CD4-positive, alpha-beta T cell (primary cell): ENCODE measurements at regions not wholly inside any gene's neighbourhood (a gene's known extent, or its start where the extent isn't known, plus 50 kb on each side); places are given as distances from the start of the nearest gene placed in this dataset.

ENCODE experiments used
- ATAC-seq: fragments of 200-7000 bp; cut with Tn5 transposase; one replicate; pipeline ENCODE4 v1.10.0; 2022; ENCODE audit warnings: mild to moderate bottlenecking; ENCODE audit not compliant: poor library complexity
- CTCF ChIA-PET: fragments of 350-600 bp; sonication (Branson Sonifier 250); formaldehyde crosslinking; loops from one replicate; lab custom pipeline; 2021; ENCODE audit warnings: antibody characterized with exemption, inconsistent platforms; lab: Charles Lee
- POLR2A ChIA-PET: fragments of 350-600 bp; sonication (Branson Sonifier 250); formaldehyde crosslinking; loops from one replicate; lab custom pipeline; 2021; ENCODE audit warnings: antibody characterized with exemption, inconsistent platforms; lab: Charles Lee
- DNase-seq, 14 experiments: peaks; one replicate each; pipeline ENCODE4 v3.0.0-alpha.2; 2013 to 2020; ENCODE audit warnings: mixed read lengths in 2 of 14
- H3K27ac ChIP-seq, 2 donors: one replicate each; pipeline versions ENCODE4 v1.5.1 to v1.7.0; 2013; ENCODE audit warnings: low read length in 2 of 2, low read depth in 1 of 2, mild to moderate bottlenecking in 1 of 2
- H3K27me3 ChIP-seq, 2 experiments: 1 replicate in 1 of 2; 2 replicates in 1 of 2; pipeline versions ENCODE4 v1.6.1 to v1.7.0; 2013; ENCODE audit warnings: low read length in 2 of 2, control low read depth in 1 of 2, mild to moderate bottlenecking in 1 of 2, moderate library complexity in 1 of 2; ENCODE audit not compliant: insufficient read depth in 2 of 2, control insufficient read depth in 1 of 2
- H3K36me3 ChIP-seq: one replicate; pipeline ENCODE4 v1.6.1; 2013; ENCODE audit warnings: low read length, control low read depth; ENCODE audit not compliant: insufficient read depth
- H3K4me1 ChIP-seq: one replicate; pipeline ENCODE4 v1.6.1; 2013; ENCODE audit warnings: low read length, control low read depth; ENCODE audit not compliant: insufficient read depth
- H3K4me3 ChIP-seq: one replicate; pipeline ENCODE4 v1.5.1; 2013; ENCODE audit warnings: mild to moderate bottlenecking, low read length, moderate library complexity
- H3K9me3 ChIP-seq, 2 experiments: 1 replicate in 1 of 2; 2 replicates in 1 of 2; pipeline versions ENCODE4 v1.6.1 to v1.7.0; 2013; ENCODE audit warnings: low read length in 2 of 2, mild to moderate bottlenecking in 2 of 2, control low read depth in 1 of 2, moderate library complexity in 1 of 2; ENCODE audit not compliant: control insufficient read depth in 1 of 2, insufficient read depth in 1 of 2
- H3K27ac Mint-ChIP-seq: one replicate; pipeline ENCODE4 v1.8.0; 2020; ENCODE audit warnings: mixed read lengths
- H3K27me3 Mint-ChIP-seq: one replicate; pipeline ENCODE4 v1.8.0; 2021; ENCODE audit warnings: mixed read lengths
- H3K36me3 Mint-ChIP-seq: one replicate; pipeline ENCODE4 v1.8.0; 2021; ENCODE audit warnings: low read depth, mixed read lengths
- H3K4me1 Mint-ChIP-seq: one replicate; pipeline ENCODE4 v1.8.0; 2021; ENCODE audit warnings: low read depth, mixed read lengths
- H3K4me3 Mint-ChIP-seq: one replicate; pipeline ENCODE4 v1.8.0; 2020; ENCODE audit warnings: mild to moderate bottlenecking, mixed read lengths
- H3K9me3 Mint-ChIP-seq: one replicate; pipeline ENCODE4 v1.8.0; 2020; ENCODE audit warnings: mixed read lengths
- CTCF ChIP-seq: fragments of 200-600 bp; IDR thresholded peaks from one replicate; pipeline ENCODE4 v1.8.0; 2022; ENCODE audit warnings: antibody characterized with exemption, mild to moderate bottlenecking
- intact Hi-C, 2 experiments: fragments of 100-400 bp; cut with DNase I in 1 of 2; cut with micrococcal nuclease in 1 of 2; formaldehyde crosslinking; loops; one replicate each; pipeline versions ENCODE4 v1.15.1 to v1.9.0; 2023 to 2025; cut with DNase I, micrococcal nuclease

- ChIA-PET CTCF (no interaction called here), POLR2A (no interaction called here)
- Histone ChIP-seq H3K27ac (no peak overlapping the region), H3K27me3 (no peaks in the 10 kb centered on the region), H3K4me1 (no peaks in the 10 kb centered on the region), H3K36me3 (no peaks in the 10 kb centered on the region), H3K4me3 (no peak overlapping the region), H3K9me3 (no peaks in the 10 kb centered on the region)
- intact Hi-C loops, result no loop called here
- H3K36me3 Mint-ChIP-seq, result no peaks in the 10 kb centered on the region
- H3K27me3 Mint-ChIP-seq, result no peaks in the 10 kb centered on the region
- ATAC-seq (no peak), DNase-seq (no peak)
- no peaks in the 10 kb centered on the region for H3K4me1 Mint-ChIP-seq
- TF ChIP-seq CTCF, result no peak
- no peaks in the 10 kb centered on the region for H3K9me3 Mint-ChIP-seq
- H3K27ac Mint-ChIP-seq, result no peak overlapping the region
- no peak overlapping the region for H3K4me3 Mint-ChIP-seq
These were observed 508.2 kb upstream of the FAM241A start for GRCh38 chr4:111636961-111637585.

- ChIA-PET CTCF (no interaction called here), POLR2A (no interaction called here)
- no peak for DNase-seq
- Mint-ChIP-seq H3K36me3 (no peaks in the 10 kb centered on the region), H3K27me3 (no peaks in the 10 kb centered on the region), H3K27ac (no peak overlapping the region), H3K4me3 (no peak overlapping the region), H3K4me1 (no peaks in the 10 kb centered on the region), H3K9me3 (no peaks in the 10 kb centered on the region)
- Histone ChIP-seq H3K36me3 (no peaks in the 10 kb centered on the region), H3K27me3 (no peaks in the 10 kb centered on the region), H3K9me3 (no peaks in the 10 kb centered on the region), H3K4me3 (no peak overlapping the region), H3K4me1 (no peaks in the 10 kb centered on the region), H3K27ac (no peak overlapping the region)
- intact Hi-C loops, result no loop called here
- no peak for TF ChIP-seq CTCF
- ATAC-seq, result no peak
These were observed 506.0 kb upstream of the FAM241A start for GRCh38 chr4:111639120-111639690.

- Mint-ChIP-seq H3K4me1 (no peaks in the 10 kb centered on the region), H3K4me3 (no peak overlapping the region), H3K9me3 (no peaks in the 10 kb centered on the region), H3K27ac (no peak overlapping the region), H3K27me3 (no peaks in the 10 kb centered on the region), H3K36me3 (no peaks in the 10 kb centered on the region)
- DNase-seq (no peak), ATAC-seq (no peak)
- no peak overlapping the region for H3K27ac ChIP-seq
- ChIA-PET CTCF (no interaction called here), POLR2A (no interaction called here)
- H3K27me3 ChIP-seq, result no peaks in the 10 kb centered on the region
- no peaks in the 10 kb centered on the region for H3K9me3 ChIP-seq
- no peak overlapping the region for H3K4me3 ChIP-seq
- intact Hi-C loops, result no loop called here
- H3K4me1 ChIP-seq, result no peaks in the 10 kb centered on the region
- no peak for TF ChIP-seq CTCF
- no peaks in the 10 kb centered on the region for H3K36me3 ChIP-seq
These were observed 505.4 kb upstream of the FAM241A start for GRCh38 chr4:111639876-111640275.
